Lower leg skin (tissue), 3 donors: ENCODE measurements at regions not wholly inside any gene's neighbourhood (a gene's known extent, or its start where the extent isn't known, plus 50 kb on each side); places are given as distances from the start of the nearest gene placed in this dataset.

Experiments used
- POLR2A ChIP-seq, 2 donors: fragments of 450-650 bp; IDR thresholded peaks; one replicate each; pipeline ENCODE4 v1.6.1; 2016 to 2017; ENCODE audit warnings: antibody characterized with exemption in 2 of 2, mild to moderate bottlenecking in 1 of 2, moderate library complexity in 1 of 2
- TF ChIP-seq, protein P1 (sequence below), 3 donors: fragments of 450-650 bp; IDR thresholded peaks; one replicate each; pipeline ENCODE4 v1.5.1; 2016; ENCODE audit warnings: antibody characterized with exemption in 3 of 3, mild to moderate bottlenecking in 3 of 3, moderate library complexity in 2 of 3

DNA sequence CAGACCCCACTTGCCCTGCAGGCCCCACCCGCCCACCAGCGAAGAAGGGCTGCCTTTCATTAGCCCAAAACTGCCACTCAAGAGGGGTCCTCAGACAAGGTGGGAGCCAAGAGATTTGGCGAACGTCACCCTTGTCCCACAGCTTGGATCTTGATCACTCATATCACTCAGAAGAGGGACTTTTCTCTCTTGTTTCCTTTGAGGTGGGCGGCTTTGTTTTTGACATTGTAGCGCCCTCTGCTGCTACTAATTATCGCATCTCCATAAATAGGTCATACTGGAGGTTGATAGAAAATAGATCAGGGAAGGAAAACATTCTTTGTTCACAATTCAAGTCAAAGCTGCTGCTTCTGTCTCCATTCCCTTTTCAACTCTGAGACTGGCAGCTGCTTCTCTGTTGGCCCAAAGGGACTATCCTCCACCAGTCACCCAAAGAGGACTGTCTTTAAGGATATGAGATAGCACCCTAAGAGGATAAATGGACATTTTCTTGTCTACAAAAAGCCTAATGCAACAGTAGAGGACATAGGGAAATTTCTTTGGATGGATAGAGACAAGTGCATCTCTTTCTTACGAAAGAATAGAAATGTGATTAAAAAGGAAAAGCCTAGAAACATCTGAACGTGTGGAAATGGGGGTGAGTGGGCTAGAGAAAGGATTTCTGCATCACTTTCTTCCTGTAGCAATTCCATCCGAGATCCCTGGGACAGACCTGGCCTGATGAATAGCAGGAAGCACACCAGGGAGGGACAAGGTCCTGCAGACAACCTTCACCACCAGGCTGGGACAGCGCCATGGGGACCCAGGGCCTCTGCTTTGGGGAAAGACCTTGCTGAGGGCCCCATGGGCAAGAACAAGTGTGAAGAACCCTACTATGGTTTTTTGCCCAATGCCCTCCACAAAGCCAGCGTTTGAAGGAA lies 115.8 kb downstream of the DAD1 start:
- TF ChIP-seq, protein P1, sequence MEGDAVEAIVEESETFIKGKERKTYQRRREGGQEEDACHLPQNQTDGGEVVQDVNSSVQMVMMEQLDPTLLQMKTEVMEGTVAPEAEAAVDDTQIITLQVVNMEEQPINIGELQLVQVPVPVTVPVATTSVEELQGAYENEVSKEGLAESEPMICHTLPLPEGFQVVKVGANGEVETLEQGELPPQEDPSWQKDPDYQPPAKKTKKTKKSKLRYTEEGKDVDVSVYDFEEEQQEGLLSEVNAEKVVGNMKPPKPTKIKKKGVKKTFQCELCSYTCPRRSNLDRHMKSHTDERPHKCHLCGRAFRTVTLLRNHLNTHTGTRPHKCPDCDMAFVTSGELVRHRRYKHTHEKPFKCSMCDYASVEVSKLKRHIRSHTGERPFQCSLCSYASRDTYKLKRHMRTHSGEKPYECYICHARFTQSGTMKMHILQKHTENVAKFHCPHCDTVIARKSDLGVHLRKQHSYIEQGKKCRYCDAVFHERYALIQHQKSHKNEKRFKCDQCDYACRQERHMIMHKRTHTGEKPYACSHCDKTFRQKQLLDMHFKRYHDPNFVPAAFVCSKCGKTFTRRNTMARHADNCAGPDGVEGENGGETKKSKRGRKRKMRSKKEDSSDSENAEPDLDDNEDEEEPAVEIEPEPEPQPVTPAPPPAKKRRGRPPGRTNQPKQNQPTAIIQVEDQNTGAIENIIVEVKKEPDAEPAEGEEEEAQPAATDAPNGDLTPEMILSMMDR (IDR thresholded peaks at IDR 0.05), result no peak
- TF ChIP-seq POLR2A (IDR thresholded peaks at IDR 0.05), result no peak
